Cardiac fibroblast (primary cell): ENCODE measurements at regions not wholly inside any gene's neighbourhood (a gene's known extent, or its start where the extent isn't known, plus 50 kb on each side); places are given as distances from the start of the nearest gene placed in this dataset.
"Not testable (repeated sequence)": the region's sequence is repeated elsewhere in the genome, so short reads cannot be mapped to it uniquely, and the experiment has no call there.

Experiments
- DNase-seq, 2 donors: peaks; one replicate each; pipeline versions ENCODE4 v3.0.0 to v3.0.0-alpha.2; 2010; ENCODE audit warnings: low read depth in 2 of 2
- H3K4me3 ChIP-seq, 2 donors: replicated peaks in 1 of 2; 1 replicate in 1 of 2; 2 replicates in 1 of 2; pipeline ENCODE4 v1.5.1; 2011; ENCODE audit warnings: low read depth in 2 of 2, low read length in 2 of 2, mild to moderate bottlenecking in 2 of 2, moderate library complexity in 1 of 2
- CTCF ChIP-seq: IDR thresholded peaks from one replicate; pipeline ENCODE4 v1.5.1; 2011; ENCODE audit warnings: low read depth, mild to moderate bottlenecking, low read length, inconsistent platforms

DNA sequence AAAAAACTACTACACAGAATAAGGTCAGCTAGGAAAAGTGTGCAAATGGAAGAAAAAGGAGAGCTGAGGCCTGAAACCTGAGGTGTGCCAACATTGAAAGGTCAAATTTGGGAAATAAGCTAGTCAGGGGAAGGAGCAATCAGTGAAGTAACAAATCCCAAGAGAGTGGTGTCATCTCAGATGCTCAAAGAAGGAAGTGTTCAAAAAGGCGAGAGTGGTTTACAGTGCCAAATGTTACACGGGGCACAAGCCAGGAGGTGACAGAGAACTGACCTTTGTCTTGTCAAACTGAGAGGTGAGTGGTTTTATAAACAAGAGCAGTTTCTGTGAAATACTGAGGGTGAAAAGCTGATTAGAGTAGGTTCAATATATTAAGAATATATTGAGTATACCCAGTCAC, 83.0 kb upstream of the TCF21 start:
- no peak for TF ChIP-seq CTCF
- DNase-seq, result no peak
- no peak overlapping the region for H3K4me3 ChIP-seq

DNA sequence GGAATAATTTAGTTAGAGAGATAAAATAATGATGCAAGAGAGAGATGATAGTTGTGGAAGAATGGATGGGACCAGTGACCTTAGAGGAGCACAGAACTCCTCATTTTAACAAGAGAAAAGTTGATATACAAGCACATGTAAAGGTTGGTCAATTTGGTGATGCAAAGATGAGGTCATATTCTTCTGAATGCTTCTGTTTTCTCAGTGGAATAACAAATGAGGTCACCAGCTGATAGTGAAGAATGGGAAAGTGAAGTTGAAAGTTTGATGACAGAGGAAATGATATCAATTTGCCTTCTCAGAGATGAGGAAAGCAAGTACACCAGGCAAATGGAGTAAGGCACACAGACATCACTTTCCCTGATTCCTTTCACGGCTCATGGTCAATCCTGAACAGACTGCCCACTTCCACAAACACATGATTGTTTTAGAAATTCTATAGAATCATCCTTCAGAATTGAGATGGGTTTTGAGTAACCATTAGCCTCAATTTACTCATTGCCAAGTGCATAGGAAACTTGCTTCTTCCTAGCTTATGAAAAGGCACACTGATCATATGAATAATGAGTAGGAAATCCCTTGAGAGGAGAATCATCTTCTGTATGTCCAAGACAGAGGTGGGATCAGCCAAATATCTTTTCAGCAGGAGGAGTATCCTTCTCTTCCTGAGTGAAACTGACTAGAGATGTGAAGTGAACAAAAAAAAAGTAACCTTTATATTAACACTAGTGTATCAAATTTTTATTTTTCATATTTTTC, 82.4 kb upstream of the TCF21 start:
- H3K4me3 ChIP-seq, result no peak overlapping the region
- TF ChIP-seq CTCF, result no peak
- DNase-seq, result peak; percentile 63 to 80

- TF ChIP-seq CTCF, result no peak
- DNase-seq, result peak in 1 of 2 donors; percentile 64
- H3K4me3 ChIP-seq, result no peak overlapping the region
Observed at GRCh38 chr6:133807501-133807900, 81.4 kb upstream of the TCF21 start.

DNA sequence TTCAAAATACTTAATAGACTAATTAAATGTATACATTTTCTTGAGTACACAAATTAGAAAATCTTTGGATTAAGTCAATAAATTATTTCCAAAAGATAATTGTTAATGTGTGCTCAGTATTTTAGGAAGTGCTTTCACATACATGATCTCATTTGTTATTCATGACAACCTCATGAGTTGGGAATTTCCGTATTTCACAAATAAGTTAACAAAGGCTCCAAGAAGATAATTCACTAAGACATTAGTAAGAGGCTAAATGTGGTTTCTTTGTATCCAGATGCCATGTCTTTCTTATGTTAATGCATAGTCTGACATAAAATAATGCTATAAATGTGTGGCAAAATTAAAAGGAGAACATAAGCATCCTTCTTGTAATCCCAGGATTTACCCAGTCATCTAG, 79.5 kb upstream of the TCF21 start:
- DNase-seq, result peak; percentile 57 to 88
- no peak overlapping the region for H3K4me3 ChIP-seq
- TF ChIP-seq CTCF, result no peak

DNA sequence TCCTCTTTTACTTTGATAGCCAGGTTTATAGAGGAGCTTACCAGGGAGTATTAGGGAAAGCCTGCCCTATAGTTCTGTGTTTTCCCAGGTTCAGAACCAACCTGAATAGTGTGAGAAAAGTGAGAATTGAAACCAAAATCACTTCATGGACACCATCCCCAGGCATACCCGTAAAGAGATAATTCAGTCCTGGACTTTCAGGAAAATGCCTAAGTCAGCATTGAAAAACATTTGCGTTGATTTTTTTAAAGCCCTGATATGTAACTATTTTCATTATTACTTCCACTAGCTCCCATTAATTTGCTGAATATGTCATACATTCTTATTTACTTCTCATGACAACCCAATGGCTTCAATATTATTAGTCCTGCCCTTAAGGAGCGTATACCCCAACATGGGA, 77.4 kb upstream of the TCF21 start:
- H3K4me3 ChIP-seq, result no peak overlapping the region
- no peak for TF ChIP-seq CTCF
- DNase-seq, result no peak

- not testable (repeated sequence) for H3K4me3 ChIP-seq, DNase-seq
Observed at GRCh38 chr6:133812446-133812845, 76.5 kb upstream of the TCF21 start.

DNA sequence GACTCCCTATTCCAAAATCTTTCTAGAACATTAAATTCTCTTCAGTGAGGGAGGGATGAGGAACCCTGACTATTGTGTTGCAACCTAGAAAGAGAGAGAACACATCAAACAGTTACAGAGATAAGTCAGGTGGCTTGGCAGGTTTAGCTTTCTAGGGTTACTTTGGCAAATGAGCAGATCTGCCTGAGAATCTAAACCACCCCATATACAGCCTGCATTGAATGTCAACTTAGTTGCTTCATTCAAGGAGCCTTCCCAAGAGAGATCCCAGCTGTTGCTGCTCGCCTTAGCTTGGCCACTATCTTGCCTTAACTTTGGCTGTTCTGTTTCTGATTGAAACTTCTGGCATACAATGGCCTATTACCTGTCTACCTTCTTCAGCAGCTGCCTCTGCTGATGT, 74.7 kb upstream of the TCF21 start:
- TF ChIP-seq CTCF, result no peak
- DNase-seq, result peak in 1 of 2 donors; percentile 57
- no peak overlapping the region for H3K4me3 ChIP-seq
